H1 (cell line): ENCODE measurements at regions not wholly inside any gene's neighbourhood (a gene's known extent, or its start where the extent isn't known, plus 50 kb on each side); places are given as distances from the start of the nearest gene placed in this dataset.

Experiments used
- CTCF ChIA-PET: fragments of 300-600 bp; sonication (Branson Sonifier 250); formaldehyde crosslinking; loops from one replicate; lab custom pipeline; 2021; ENCODE audit not compliant: partially characterized antibody; lab: Charles Lee
- POLR2A ChIA-PET: fragments of 300-600 bp; sonication (Branson Sonifier 250); formaldehyde crosslinking; loops from one replicate; lab custom pipeline; 2021; ENCODE audit warnings: inconsistent platforms; ENCODE audit not compliant: partially characterized antibody; lab: Charles Lee
- DNase-seq, 2 experiments: peaks; one replicate each; pipeline versions ENCODE4 v3.0.0 to v3.0.0-alpha.2; 2010 to 2022; ENCODE audit warnings: low spot score in 2 of 2, low read depth in 1 of 2, mixed read lengths in 1 of 2
- FAIRE-seq: peaks from 2 replicates; lab custom pipeline; 2011; peaks lifted over from hg19 to GRCh38; lab: Jason Lieb, UNC
- H2AFZ ChIP-seq: 2 replicates; pipeline ENCODE4 v1.8.1; 2012; ENCODE audit warnings: low read length, inconsistent platforms
- H2AK5ac ChIP-seq: 2 replicates; pipeline ENCODE4 v1.6.1; 2013; ENCODE audit warnings: low read depth, low read length
- H2BK120ac ChIP-seq: replicated peaks from 2 replicates; pipeline ENCODE3; 2013; ENCODE audit warnings: low read depth, low read length, inconsistent platforms
- H2BK12ac ChIP-seq: 2 replicates; pipeline ENCODE4 v1.6.1; 2013; ENCODE audit warnings: low read depth, low read length
- H2BK15ac ChIP-seq: 2 replicates; pipeline ENCODE4 v1.6.1; 2013; ENCODE audit warnings: low read length
- H2BK20ac ChIP-seq: 2 replicates; pipeline ENCODE4 v1.6.1; 2013; ENCODE audit warnings: low read length
- H2BK5ac ChIP-seq: 2 replicates; pipeline ENCODE4 v1.6.1; 2013; ENCODE audit warnings: low read depth, low read length
- H3K14ac ChIP-seq: 2 replicates; pipeline ENCODE4 v1.6.1; 2013; ENCODE audit warnings: inconsistent platforms; ENCODE audit not compliant: insufficient read length
- H3K18ac ChIP-seq: 2 replicates; pipeline ENCODE4 v1.6.1; 2013; ENCODE audit warnings: low read length; ENCODE audit errors: extremely low read depth
- H3K23ac ChIP-seq: 2 replicates; pipeline ENCODE4 v1.6.1; 2013; ENCODE audit warnings: inconsistent platforms; ENCODE audit not compliant: insufficient read length
- H3K23me2 ChIP-seq: 2 replicates; pipeline ENCODE4 v1.6.1; 2013; ENCODE audit warnings: low read depth, low read length
- H3K27ac ChIP-seq: 2 replicates; pipeline ENCODE4 v1.6.1; 2011; ENCODE audit warnings: low read depth, low read length, inconsistent platforms
- H3K27me3 ChIP-seq, 4 experiments: replicated peaks in 1 of 4; 1 replicate in 1 of 4; 2 replicates in 3 of 4; pipeline versions ENCODE4 v1.6.1 to v1.8.1; 2011 to 2013; ENCODE audit warnings: low read length in 3 of 4, mild to moderate bottlenecking in 3 of 4, inconsistent platforms in 2 of 4, mixed read lengths in 2 of 4, moderate library complexity in 1 of 4; ENCODE audit not compliant: control insufficient read depth in 3 of 4, insufficient read depth in 3 of 4; ENCODE audit errors: extremely low read depth in 1 of 4
- H3K36me3 ChIP-seq, 4 experiments: 2 replicates each; pipeline versions ENCODE4 v1.6.1 to v1.8.1; 2011 to 2013; ENCODE audit warnings: mild to moderate bottlenecking in 4 of 4, low read length in 3 of 4, moderate library complexity in 2 of 4, control low read depth in 1 of 4, inconsistent platforms in 1 of 4; ENCODE audit not compliant: insufficient read depth in 4 of 4, control insufficient read depth in 2 of 4
- H3K4ac ChIP-seq: replicated peaks from 2 replicates; pipeline ENCODE3; 2013; ENCODE audit warnings: low read length, low read depth, mixed read lengths, inconsistent platforms; ENCODE audit not compliant: insufficient read length
- H3K4me1 ChIP-seq, 4 experiments: replicated peaks in 1 of 4; 1 replicate in 1 of 4; 2 replicates in 3 of 4; pipeline versions ENCODE4 v1.6.1 to v1.8.1; 2011 to 2013; ENCODE audit warnings: low read length in 3 of 4, inconsistent platforms in 2 of 4, mixed read lengths in 1 of 4; ENCODE audit not compliant: insufficient read depth in 4 of 4, control insufficient read depth in 3 of 4
- H3K4me2 ChIP-seq, 2 experiments: 2 replicates each; pipeline versions ENCODE4 v1.6.1 to v1.8.1; 2011 to 2013; ENCODE audit warnings: low read depth in 2 of 2, low read length in 2 of 2, control low read depth in 1 of 2, inconsistent platforms in 1 of 2, mild to moderate bottlenecking in 1 of 2; ENCODE audit not compliant: insufficient read depth in 1 of 2
- H3K4me3 ChIP-seq, 4 experiments: fragments of 200-600, 300-600 bp in 1 of 4; sonication (generic), shearing (Covaris generic), sonication (Bioruptor Twin) in 1 of 4; 2 replicates each; pipeline versions ENCODE4 v1.5.1 to v1.8.1; 2011 to 2016; ENCODE audit warnings: low read length in 4 of 4, low read depth in 3 of 4, control low read depth in 2 of 4, inconsistent platforms in 2 of 4, mild to moderate bottlenecking in 2 of 4, mixed read lengths in 1 of 4, moderate library complexity in 1 of 4; ENCODE audit not compliant: insufficient read depth in 2 of 4; ENCODE audit errors: extremely low read depth in 1 of 4
- H3K56ac ChIP-seq: replicated peaks from 2 replicates; pipeline ENCODE3; 2013; ENCODE audit warnings: low read depth, mild to moderate bottlenecking, mixed read lengths, low read length, inconsistent platforms; ENCODE audit not compliant: insufficient read length
- H3K79me1 ChIP-seq: 2 replicates; pipeline ENCODE4 v1.6.1; 2013; ENCODE audit warnings: low read depth, low read length, control low read depth
- H3K79me2 ChIP-seq, 2 experiments: 2 replicates each; pipeline versions ENCODE4 v1.6.1 to v1.8.1; 2012 to 2013; ENCODE audit warnings: low read length in 2 of 2, mild to moderate bottlenecking in 2 of 2, inconsistent platforms in 1 of 2; ENCODE audit not compliant: insufficient read depth in 2 of 2, control insufficient read depth in 1 of 2
- H3K9ac ChIP-seq, 4 experiments: replicated peaks in 1 of 4; 1 replicate in 1 of 4; 2 replicates in 3 of 4; pipeline versions ENCODE4 v1.6.1 to v1.8.1; 2011 to 2013; ENCODE audit warnings: low read depth in 3 of 4, low read length in 3 of 4, control low read depth in 2 of 4, mild to moderate bottlenecking in 2 of 4, moderate library complexity in 2 of 4, inconsistent platforms in 1 of 4; ENCODE audit errors: extremely low read depth in 1 of 4
- H3K9me3 ChIP-seq, 2 experiments: 2 replicates each; pipeline versions ENCODE4 v1.6.1 to v1.8.1; 2012 to 2013; ENCODE audit warnings: mild to moderate bottlenecking in 2 of 2, moderate library complexity in 2 of 2, control low read depth in 1 of 2, inconsistent platforms in 1 of 2, low read depth in 1 of 2, low read length in 1 of 2, mixed read lengths in 1 of 2; ENCODE audit not compliant: insufficient read depth in 2 of 2
- H4K20me1 ChIP-seq, 2 experiments: replicated peaks in 1 of 2; 2 replicates each; pipeline versions ENCODE3 to v1.8.1; 2011 to 2013; ENCODE audit warnings: inconsistent platforms in 2 of 2, low read length in 2 of 2, mild to moderate bottlenecking in 1 of 2; ENCODE audit not compliant: insufficient read depth in 2 of 2, control insufficient read depth in 1 of 2
- H4K5ac ChIP-seq: 2 replicates; pipeline ENCODE4 v1.6.1; 2013; ENCODE audit warnings: low read length, low read depth, mixed read lengths, inconsistent platforms; ENCODE audit not compliant: insufficient read length
- H4K8ac ChIP-seq: 2 replicates; pipeline ENCODE4 v1.8.0; 2013; ENCODE audit warnings: mild to moderate bottlenecking, moderate library complexity, low read length, inconsistent platforms; ENCODE audit not compliant: insufficient read depth; ENCODE audit errors: extremely low read depth
- H4K91ac ChIP-seq: replicated peaks from 2 replicates; pipeline ENCODE3; 2013; ENCODE audit warnings: low read length, mixed read lengths, inconsistent platforms; ENCODE audit not compliant: insufficient read length
- FOSL1 ChIP-seq: IDR thresholded peaks from 2 replicates; pipeline ENCODE4 v1.6.1; 2011; ENCODE audit warnings: mild to moderate bottlenecking, low read depth, low read length, moderate library complexity; ENCODE audit not compliant: insufficient read depth
- GABPA ChIP-seq: IDR thresholded peaks from 2 replicates; pipeline ENCODE4 v1.6.1; 2011; ENCODE audit warnings: mild to moderate bottlenecking, low read length, moderate library complexity, borderline replicate concordance; ENCODE audit not compliant: insufficient read depth
- KDM1A ChIP-seq: fragments of 200-600, 300-600 bp; sonication (generic); IDR thresholded peaks from 2 replicates; pipeline ENCODE4 v1.7.1; 2016; ENCODE audit warnings: mild to moderate bottlenecking, low read length, borderline replicate concordance
- SAP30 ChIP-seq: fragments of 300-600 bp; sonication (generic); IDR thresholded peaks from 2 replicates; pipeline ENCODE4 v1.7.1; 2012; ENCODE audit warnings: low read length, moderate library complexity, mild to moderate bottlenecking, inconsistent platforms; ENCODE audit not compliant: insufficient read depth, insufficient replicate concordance
- SIX5 ChIP-seq: IDR thresholded peaks from 2 replicates; pipeline ENCODE4 v1.6.1; 2011; ENCODE audit warnings: mild to moderate bottlenecking, low read depth, low read length
- SP2 ChIP-seq: IDR thresholded peaks from 2 replicates; pipeline ENCODE4 v1.6.1; 2012; ENCODE audit warnings: mild to moderate bottlenecking, low read length, inconsistent platforms
- SUZ12 ChIP-seq: fragments of 200-600 bp; sonication (generic); IDR thresholded peaks from 2 replicates; pipeline ENCODE4 v1.6.1; 2012; ENCODE audit warnings: mild to moderate bottlenecking, inconsistent platforms, low read length, moderate library complexity, mixed read lengths
- YY1 ChIP-seq: IDR thresholded peaks from 2 replicates; pipeline ENCODE4 v1.6.1; 2011; ENCODE audit warnings: low read depth, mild to moderate bottlenecking, low read length
- WGBS, 2 experiments: shearing (Covaris generic) in 1 of 2; methylation state at CpG; one replicate each; pipeline versions ENCODE4 v1.1.6 to v1.1.7; 2013 to 2015; ENCODE audit warnings: low lambda C conversion rate in 2 of 2, mixed read lengths in 2 of 2, inconsistent platforms in 1 of 2, low coverage in 1 of 2, missing lambda C conversion rate in 1 of 2; ENCODE audit not compliant: insufficient replicate concordance in 2 of 2, insufficient coverage in 1 of 2, insufficient read length in 1 of 2; ENCODE audit errors: extremely low coverage in 1 of 2, missing lambda C conversion rate in 1 of 2; 5-methylcytosine and 5-hydroxymethylcytosine counted together

- H3K23ac ChIP-seq = no peak overlapping the region
- no peak for DNase-seq
- H3K27me3 ChIP-seq = no peaks in the 10 kb centered on the region
- no peak overlapping the region for H2BK5ac ChIP-seq
- no peak overlapping the region for H3K4me3 ChIP-seq
- no peak overlapping the region for H4K8ac ChIP-seq
- 89% methylated on average over 6 of the region's 6 CpGs; no CpG with 5 or more reads in 1 of the 2 experiments for WGBS, 2 experiments
- no peaks in the 10 kb centered on the region for H3K9me3 ChIP-seq
- no peak overlapping the region for H3K27ac ChIP-seq
- H3K18ac ChIP-seq = no peak overlapping the region
- no peak overlapping the region for H3K9ac ChIP-seq
- H3K36me3 ChIP-seq = no peaks in the 10 kb centered on the region
- ChIA-PET POLR2A (no interaction called here), CTCF (no interaction called here)
- no peak overlapping the region for H2BK20ac ChIP-seq
- no peaks in the 10 kb centered on the region for H3K23me2 ChIP-seq
- H3K4ac ChIP-seq = no peak overlapping the region
- H2BK120ac ChIP-seq = no peak overlapping the region
- no peaks in the 10 kb centered on the region for H3K4me1 ChIP-seq
- no peak overlapping the region for H3K14ac ChIP-seq
- H3K56ac ChIP-seq = no peak overlapping the region
- no peak overlapping the region for H2AK5ac ChIP-seq
- H3K4me2 ChIP-seq = no peak overlapping the region
- no peaks in the 10 kb centered on the region for H4K20me1 ChIP-seq
- no peak overlapping the region for H4K91ac ChIP-seq
- no peak overlapping the region for H4K5ac ChIP-seq
- H2AFZ ChIP-seq = no peak overlapping the region
- no peak for TF ChIP-seq KDM1A
- no peak for TF ChIP-seq SUZ12
- no peak for TF ChIP-seq YY1
- no peak for TF ChIP-seq SAP30
- TF ChIP-seq SIX5 = no peak
- no peak for TF ChIP-seq SP2
- no peak for TF ChIP-seq GABPA
- no peak for TF ChIP-seq FOSL1
- no peaks in the 10 kb centered on the region for H3K79me2 ChIP-seq
- H3K79me1 ChIP-seq = no peaks in the 10 kb centered on the region
- no peak overlapping the region for H2BK15ac ChIP-seq
- FAIRE-seq = no peak
- no peak overlapping the region for H2BK12ac ChIP-seq
Observed at GRCh38 chr13:85316506-85317025, 482.7 kb downstream of the SLITRK6 start.
